NCI-H1105 treated with DMSO at 0.1 percent for 48 hours (cell line): ENCODE measurements at regions not wholly inside any gene's neighbourhood (a gene's known extent, or its start where the extent isn't known, plus 50 kb on each side); places are given as distances from the start of the nearest gene placed in this dataset.
"Not testable (repeated sequence)": the region's sequence is repeated elsewhere in the genome, so short reads cannot be mapped to it uniquely, and the experiment has no call there.

ENCODE experiments used
- DNase-seq: peaks from one replicate; lab custom pipeline; 2025; lab: John Stamatoyannopoulos, UW

DNA sequence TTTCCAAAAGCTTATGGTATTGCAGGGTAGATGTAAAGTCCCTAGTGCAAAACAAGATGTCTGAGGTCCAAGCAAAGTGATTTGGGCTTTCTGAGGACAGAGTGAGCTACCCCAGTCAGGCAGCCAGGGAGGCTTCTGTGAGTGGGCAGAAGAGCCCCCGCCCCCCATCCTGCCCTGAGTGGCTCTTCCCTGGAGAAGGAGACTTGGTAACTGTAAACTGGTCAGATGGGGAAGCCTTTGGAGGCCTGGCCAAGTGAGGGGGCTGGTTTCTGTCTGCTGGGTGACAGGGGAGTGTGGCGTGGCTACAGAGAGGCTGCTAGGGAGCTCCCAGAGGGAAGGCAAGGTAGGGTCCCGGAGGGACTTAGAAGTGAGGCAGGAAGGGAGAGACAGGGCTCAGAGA lies 181.3 kb upstream of the HAAO start:
- DNase-seq: no peak

DNA sequence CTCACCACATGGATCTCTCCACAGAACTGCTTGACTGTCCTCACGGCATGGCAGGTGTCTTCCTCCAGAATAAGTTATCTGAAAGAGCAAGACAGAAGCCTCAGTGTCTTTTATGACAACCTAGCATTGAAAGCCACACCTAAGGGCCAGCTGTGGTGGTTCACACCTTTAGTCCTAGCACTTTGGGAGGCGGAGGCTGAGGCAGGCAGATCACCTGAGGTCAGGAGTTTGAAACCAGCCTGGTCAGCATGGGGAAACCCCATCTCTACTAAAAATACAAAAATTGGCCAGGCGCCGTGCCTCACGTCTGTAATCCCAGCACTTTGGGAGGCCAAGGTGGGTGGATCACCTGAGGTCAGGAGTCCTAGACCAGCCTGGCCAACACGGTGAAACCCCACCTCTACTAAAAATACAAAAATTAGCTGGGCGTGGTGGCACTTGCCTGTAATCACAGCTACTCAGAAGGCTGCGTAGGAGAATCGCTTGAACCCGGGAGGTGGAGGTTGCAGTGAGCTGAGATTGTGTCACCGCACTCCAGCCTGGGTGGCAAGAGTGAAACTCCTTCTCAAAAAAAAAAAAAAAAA lies 180.6 kb upstream of the HAAO start:
- not testable (repeated sequence) for DNase-seq

DNA sequence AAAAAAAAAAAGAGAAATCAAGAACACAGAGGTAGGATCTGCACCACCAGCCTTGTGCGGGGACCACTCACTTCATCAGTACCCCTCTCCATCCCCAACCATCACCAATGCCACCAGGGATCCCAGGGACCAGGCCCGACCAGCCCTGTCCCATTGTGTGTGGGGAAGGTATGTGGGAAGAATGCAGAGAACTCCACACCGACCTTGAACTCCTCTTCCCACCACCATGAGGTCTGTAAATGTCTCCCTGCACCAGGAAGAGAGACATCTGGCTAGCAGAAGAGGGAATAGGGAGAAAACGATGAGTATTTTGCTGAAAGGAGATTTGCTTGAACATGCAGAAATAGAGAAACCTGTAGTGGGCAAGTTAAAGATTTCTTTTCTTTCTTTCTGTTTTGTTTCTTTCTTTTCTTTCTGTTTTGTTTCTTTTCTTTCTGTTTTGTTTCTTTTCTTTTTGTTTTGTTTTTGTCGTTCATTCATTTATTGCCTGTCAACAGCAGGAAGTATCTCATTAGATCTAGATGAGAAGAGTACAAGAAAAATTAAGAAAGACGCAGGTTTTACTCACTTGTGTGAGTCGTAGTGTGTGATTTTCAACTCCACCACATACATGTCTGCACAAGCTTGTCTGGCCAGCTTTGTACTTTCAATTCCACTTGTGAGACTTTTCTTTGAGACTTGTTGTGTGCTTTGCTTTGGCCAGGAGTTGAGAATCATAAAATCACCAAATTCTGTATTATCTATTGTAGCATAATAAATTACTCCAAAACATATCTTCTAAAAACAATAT lies 179.8 kb upstream of the HAAO start:
- no peak for DNase-seq

DNA sequence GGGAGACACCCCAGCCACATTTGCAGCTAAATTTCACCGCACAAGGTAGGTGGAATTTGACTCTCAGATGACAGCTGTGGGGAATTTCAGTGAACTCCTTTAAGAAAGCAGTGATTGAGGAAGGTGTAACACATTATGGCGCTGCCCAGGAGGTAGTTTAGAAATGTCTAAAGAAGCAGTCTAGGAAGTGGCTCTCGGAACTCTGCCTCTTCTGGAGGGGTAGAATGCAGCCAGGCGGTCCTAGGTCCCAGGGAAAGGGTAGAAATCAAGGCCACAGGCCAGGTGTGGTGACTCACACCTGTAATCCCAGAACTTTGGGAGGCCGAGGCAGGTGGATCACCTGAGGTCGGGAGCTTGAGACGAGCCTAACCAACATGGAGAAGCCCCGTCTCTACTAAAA lies 179.0 kb upstream of the HAAO start:
- no peak for DNase-seq

GRCh38 chr2:42970151-42970550 lies 177.8 kb upstream of the HAAO start:
- DNase-seq: no peak

- DNase-seq: no peak
These were observed 177.1 kb upstream of the HAAO start for GRCh38 chr2:42969231-42970150.

- no peak for DNase-seq
These were observed 175.7 kb upstream of the HAAO start for GRCh38 chr2:42967959-42968674.

- no peak for DNase-seq
These were observed 173.5 kb upstream of the HAAO start for GRCh38 chr2:42965910-42966309.

- no peak for DNase-seq
These were observed 172.8 kb upstream of the HAAO start for GRCh38 chr2:42965196-42965595.

GRCh38 chr2:42964439-42965083 lies 172.2 kb upstream of the HAAO start:
- DNase-seq: no peak

DNA sequence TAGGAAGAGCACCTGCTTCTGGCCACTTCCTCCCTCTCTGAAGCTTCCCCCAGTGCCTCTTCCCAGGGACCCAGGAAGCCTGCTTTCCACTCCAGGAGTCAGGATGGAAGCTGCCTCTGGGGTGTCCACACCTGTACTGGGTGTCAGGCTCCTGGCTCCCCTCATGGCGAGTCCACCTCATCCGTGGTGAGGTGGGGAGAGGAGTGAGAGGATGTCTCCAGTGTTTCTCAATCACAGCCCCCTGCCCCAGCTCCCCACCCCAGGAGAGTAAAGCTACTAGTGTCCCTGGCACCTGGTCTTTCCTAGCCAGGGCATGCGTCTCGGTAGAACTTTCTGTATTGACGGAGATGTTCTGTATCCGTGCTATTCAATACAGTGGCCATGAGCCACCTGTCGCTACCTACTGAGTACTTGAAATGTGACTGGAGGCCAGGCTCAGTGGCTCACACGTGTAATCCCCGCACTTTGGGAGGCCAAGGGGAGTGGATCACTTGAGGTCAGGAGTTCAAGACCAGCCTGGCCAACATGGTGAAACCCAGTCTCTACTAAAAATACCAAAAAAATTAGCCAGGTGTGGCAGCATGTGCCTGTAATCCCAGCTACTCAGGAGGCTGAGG lies 171.2 kb upstream of the HAAO start:
- DNase-seq: no peak

DNA sequence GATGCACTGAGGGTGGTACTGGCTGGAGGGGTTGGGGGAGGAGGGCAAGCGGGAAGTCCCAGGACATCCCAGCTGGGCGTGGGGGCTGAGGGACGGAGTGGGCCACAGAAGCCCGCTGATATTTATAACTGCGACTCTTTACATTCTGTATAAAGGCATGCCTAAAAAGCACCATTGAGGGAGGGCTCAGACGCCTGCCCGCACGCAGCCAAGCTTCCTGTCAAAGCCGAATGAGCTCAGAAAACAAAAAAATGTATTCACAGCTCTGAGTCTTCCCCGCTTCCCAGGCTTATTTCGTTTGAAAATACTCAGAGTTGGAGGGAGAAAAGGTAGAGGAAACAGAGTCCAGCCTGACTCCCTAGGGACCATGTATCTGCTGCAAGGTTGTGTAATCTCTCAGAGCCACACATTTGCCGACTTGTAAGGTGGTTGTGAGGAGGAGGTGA lies 170.1 kb upstream of the HAAO start:
- DNase-seq: no peak

DNA sequence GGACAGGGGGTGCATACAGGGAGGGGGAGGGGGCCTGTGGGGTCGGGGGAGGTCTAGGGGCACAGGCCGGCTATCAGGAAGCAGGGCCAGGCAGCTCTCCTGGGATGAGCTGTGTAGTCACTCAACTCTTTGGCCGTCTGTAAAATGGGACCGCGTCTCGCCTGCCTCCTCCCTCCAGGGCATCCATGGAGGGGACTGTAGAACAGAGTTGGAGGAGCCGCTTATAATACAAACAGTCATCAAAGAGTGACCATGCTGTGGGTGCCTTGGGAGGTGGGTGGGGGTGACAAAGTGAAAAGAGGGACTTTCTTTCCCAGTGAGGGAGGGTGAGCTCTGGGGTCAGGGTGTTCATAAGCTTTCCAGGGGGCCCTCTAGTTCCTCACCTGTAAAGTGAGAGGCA lies 169.6 kb upstream of the HAAO start:
- DNase-seq: no peak

DNA sequence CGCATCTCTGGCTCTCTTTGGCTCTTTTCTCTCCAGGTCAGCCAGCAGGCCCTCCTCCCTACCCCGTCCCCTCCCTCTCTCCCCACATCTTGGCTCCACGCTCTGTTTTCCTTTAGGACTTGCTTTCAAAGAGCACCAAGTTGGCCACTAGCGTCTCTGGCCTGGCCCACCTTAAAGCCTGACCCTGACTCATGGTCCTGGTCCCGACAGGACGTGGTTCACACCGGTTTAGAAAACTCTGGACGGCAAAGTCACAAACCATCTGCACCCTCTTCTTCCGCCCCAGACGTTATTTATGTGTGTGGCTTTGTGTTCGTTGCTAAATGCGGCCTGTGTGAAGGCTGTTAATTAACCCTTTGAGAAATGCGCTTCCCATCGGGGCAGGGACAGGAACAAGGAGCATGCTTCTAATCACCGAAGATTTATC lies 169.0 kb upstream of the HAAO start:
- no peak for DNase-seq

- DNase-seq: no peak
These were observed 168.4 kb upstream of the HAAO start for GRCh38 chr2:42960842-42961180.

DNA sequence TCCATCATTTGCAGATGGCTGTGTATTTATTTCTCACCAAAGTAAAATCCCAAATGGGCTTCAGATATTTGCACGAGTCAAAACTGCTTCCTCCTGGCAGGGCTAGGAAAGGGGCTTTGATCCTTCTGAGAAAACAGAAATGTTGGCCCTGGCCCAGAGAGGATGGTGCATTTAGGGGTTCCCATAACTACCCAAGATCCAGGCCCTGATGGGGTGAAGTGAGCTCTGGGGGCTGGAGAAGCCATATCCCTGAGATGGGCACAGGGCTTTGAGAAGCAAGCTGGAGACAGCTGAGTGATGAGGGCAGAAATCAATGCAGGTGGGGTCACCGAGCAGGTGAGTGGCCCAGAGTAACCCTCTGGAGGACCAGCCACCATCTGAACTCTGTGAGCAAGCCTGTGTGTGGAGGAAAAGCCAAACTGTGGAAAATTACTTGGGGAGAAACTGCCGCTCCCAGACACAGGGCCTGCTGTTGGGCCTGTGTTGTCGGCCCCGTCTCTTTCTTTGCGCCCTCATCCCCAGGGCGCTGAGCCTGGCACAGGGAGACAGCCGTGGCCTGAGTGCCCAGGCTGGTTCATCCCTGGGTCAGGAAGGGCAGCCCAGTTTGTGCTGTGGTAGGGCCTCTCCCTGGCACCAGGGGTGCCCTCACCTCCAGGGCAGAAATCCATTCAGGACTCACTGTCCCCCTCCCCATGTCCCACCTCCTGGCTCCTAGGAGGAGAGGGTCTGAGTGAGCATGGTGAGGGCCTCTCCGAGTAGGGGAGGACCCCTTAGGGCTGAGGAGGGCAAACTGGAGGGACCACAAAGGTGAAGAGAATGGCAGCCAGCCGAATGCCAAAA lies 167.8 kb upstream of the HAAO start:
- DNase-seq: no peak

GRCh38 chr2:42959234-42960001 lies 167.0 kb upstream of the HAAO start:
- DNase-seq: no peak

DNA sequence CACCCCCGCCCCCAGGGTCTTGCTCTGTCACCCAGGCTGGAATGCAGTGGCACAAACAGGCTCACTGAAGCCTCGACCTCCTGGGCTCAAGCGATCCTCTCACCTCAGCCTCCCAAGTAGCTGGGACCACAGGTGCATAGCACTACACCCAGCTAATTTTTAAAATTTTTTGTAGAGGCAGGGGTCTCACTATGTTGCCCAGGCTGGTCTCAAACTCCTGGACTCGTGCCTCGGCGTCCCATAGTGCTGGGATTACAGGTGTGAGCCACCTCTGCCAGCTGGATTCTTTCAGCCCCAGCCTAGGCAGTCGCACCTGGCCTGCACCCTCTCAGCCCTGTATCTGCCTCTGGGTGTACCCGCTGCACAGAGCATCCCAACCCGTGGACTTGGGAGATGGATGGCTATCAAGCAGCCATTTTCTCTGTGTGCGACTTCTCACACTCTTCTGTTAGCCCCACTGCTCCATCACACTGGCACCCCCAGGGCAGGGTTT lies 166.4 kb upstream of the HAAO start:
- no peak for DNase-seq

DNA sequence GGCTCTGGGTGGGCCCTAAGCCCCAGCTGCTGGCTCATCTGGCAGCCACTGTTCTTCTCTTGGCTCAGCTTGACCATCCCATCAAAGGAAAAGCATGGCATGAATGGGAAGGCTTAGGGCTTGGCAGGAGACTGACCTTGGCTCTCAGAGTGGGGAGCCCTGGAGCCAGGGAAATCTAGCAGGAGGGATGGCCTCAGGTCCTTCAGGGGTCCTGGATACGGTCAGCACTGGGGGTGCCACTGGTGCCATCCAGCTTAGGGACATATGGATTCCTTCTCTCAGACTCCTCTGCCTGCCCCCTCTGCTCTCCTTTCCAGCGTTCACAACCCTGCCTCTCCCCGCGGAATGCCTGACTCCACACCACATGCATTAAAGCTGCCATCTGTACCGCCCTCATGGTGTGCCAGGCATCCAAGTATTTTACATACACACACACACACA lies 165.5 kb upstream of the HAAO start:
- no peak for DNase-seq
